T follicular helper cell (primary cell): ENCODE measurements at regions not wholly inside any gene's neighbourhood (a gene's known extent, or its start where the extent isn't known, plus 50 kb on each side); places are given as distances from the start of the nearest gene placed in this dataset.
"Not testable (repeated sequence)": the region's sequence is repeated elsewhere in the genome, so short reads cannot be mapped to it uniquely, and the experiment has no call there.

Experiments
- DNase-seq: peaks from one replicate; pipeline ENCODE4 v3.0.0-alpha.2; 2020; ENCODE audit warnings: low read depth

GRCh38 chr19:28737021-28737895, 475.7 kb downstream of the UQCRFS1 start:
- no peak for DNase-seq

- no peak for DNase-seq
Observed at GRCh38 chr19:28736528-28736927, 476.4 kb downstream of the UQCRFS1 start.

GRCh38 chr19:28731577-28731976, 481.4 kb downstream of the UQCRFS1 start:
- no peak for DNase-seq

- no peak for DNase-seq
Observed at GRCh38 chr19:28730791-28731512, 482.0 kb downstream of the UQCRFS1 start.

- DNase-seq: no peak
Observed at GRCh38 chr19:28727480-28728159, 485.3 kb downstream of the UQCRFS1 start.

- DNase-seq: no peak
Observed at GRCh38 chr19:28726533-28727479, 486.1 kb downstream of the UQCRFS1 start.

GRCh38 chr19:28718909-28719308, 494.0 kb downstream of the UQCRFS1 start:
- DNase-seq: no peak

GRCh38 chr19:28715157-28715556, 497.8 kb downstream of the UQCRFS1 start:
- DNase-seq: no peak

- no peak for DNase-seq
Observed at GRCh38 chr19:28711411-28711810, 501.5 kb downstream of the UQCRFS1 start.

- no peak for DNase-seq
Observed at GRCh38 chr19:28710278-28710677, 502.7 kb downstream of the UQCRFS1 start.

- DNase-seq: no peak
Observed at GRCh38 chr19:28706693-28707092, 506.3 kb downstream of the UQCRFS1 start.

GRCh38 chr19:28705008-28705407, 507.9 kb downstream of the UQCRFS1 start:
- DNase-seq: no peak

GRCh38 chr19:28703400-28703956, 509.5 kb downstream of the UQCRFS1 start:
- DNase-seq: no peak

- no peak for DNase-seq
Observed at GRCh38 chr19:28701491-28701890, 511.5 kb downstream of the UQCRFS1 start.

- DNase-seq: no peak
Observed at GRCh38 chr19:28700176-28700575, 512.8 kb downstream of the UQCRFS1 start.

GRCh38 chr19:28697308-28697707, 515.6 kb downstream of the UQCRFS1 start:
- DNase-seq: no peak

- no peak for DNase-seq
Observed at GRCh38 chr19:28694812-28695211, 518.1 kb downstream of the UQCRFS1 start.

GRCh38 chr19:28691683-28692082, 521.3 kb downstream of the UQCRFS1 start:
- DNase-seq: no peak

GRCh38 chr19:28689464-28689863, 523.5 kb downstream of the UQCRFS1 start:
- DNase-seq: not testable (repeated sequence)

- DNase-seq: no peak
Observed at GRCh38 chr19:28687296-28687695, 525.7 kb downstream of the UQCRFS1 start.

- no peak for DNase-seq
Observed at GRCh38 chr19:28686756-28687155, 526.2 kb downstream of the UQCRFS1 start.
